Activated T-cell treated with anti-CD3 and anti-CD28 coated beads for 48 hours (primary cell): ENCODE measurements at regions not wholly inside any gene's neighbourhood (a gene's known extent, or its start where the extent isn't known, plus 50 kb on each side); places are given as distances from the start of the nearest gene placed in this dataset.

ENCODE experiments used
- DNase-seq: peaks from one replicate; pipeline ENCODE4 v3.0.0-alpha.2; 2020; ENCODE audit warnings: low read depth

DNA sequence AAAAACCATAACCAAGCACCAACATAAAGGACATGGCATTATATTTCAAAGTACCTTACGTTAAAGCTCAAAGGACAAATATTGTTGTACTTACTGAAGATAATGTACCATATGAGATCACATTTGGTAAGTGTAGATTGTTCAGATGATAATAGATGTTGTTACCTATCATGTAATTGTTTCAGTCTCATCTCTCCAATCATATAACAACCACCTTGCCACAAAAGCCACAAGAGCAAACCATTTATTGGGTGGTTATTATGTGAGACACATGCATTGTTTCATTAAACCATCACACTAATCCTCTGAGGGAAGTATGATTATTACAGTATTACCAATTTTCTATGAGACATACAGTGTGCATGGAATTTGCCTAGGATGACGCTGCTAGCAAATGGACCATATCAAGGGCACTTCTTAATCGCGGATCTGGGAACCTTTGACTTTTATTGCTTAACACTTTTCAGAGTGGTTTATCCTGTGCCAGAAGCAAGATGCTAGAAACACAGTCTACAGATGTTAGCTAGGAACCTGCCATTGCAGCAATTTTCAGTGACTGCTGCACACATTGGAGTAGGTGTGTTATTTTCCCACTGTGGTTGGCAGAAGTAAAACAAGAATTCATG, 149.8 kb upstream of the AKIRIN2 start:
- DNase-seq: no peak

- no peak for DNase-seq
Measured at GRCh38 chr6:87848616-87849015, 146.6 kb upstream of the AKIRIN2 start.

GRCh38 chr6:87847830-87848210, 145.8 kb upstream of the AKIRIN2 start:
- DNase-seq: no peak

DNA sequence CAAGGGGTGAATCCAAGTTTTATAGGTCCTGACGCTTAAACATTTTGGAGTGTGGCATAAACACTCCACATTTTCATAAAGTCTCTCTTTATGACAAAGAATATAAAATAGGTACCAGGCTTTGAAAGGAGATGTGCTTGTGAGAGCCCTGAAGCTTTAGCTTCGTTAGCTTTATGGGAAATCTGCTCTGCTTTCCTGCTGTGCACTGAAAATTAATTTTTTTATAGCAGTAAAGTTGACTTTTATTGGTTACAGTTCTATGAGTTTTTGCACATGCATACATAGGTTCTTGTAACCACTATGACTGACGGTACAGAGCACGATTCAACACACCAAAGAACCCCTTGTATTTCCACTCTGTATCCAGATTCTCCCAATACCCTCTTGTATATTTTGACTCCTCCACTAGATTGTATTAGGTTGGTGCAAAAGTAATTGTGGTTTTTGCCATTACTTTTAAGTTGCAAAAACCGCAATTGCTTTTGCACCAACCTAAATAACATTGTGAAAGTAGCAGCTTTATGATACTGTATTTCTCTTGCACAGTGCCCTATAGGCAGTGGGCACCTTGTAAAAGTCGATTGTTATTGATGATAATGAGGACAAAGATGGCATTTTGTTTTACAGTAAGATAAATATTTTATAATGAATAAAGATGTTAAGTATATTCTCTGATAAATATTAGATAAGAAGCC, 145.2 kb upstream of the AKIRIN2 start:
- no peak for DNase-seq

GRCh38 chr6:87846434-87846833, 144.4 kb upstream of the AKIRIN2 start:
- DNase-seq: no peak

DNA sequence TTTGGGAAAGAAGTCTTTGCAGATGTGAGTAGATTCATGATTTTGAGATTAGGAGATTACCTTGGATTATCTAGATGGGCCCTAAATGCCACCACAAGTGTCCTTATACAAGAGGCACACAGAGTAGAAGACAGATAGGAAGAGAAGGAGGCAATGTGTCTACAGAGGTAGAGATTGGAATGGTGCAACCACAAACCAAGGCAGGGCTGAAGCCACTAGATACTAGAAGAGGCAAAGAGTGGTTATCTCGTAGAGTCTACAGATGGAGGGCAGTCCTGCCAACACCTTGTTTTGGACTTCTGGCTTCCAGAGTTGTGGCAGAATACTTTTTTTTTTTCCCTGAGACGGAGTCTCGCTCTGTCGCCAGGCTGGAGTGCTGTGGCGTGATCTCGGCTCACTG, 138.3 kb upstream of the AKIRIN2 start:
- no peak for DNase-seq

DNA sequence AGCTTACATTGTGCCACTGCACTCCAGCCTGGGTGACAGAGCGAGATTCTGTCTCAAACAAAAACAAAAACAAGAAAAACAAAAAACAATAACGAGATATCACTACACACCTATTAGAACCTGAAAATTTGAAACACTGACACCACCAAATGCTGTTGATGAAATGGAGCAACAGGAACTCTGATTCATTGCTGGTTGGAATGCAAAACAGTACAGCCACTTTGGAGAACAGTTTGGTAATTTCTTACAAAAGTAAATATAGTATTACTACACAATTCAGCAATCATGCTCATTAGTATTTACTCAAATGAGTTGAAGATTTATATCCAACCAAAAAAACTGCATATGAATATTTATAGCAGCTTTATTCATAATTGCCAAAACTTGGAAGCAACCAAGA, 135.8 kb upstream of the AKIRIN2 start:
- no peak for DNase-seq

- DNase-seq: no peak
Measured at GRCh38 chr6:87837444-87837843, 135.4 kb upstream of the AKIRIN2 start.

GRCh38 chr6:87832025-87832825, 130.2 kb upstream of the AKIRIN2 start:
- no peak for DNase-seq

DNA sequence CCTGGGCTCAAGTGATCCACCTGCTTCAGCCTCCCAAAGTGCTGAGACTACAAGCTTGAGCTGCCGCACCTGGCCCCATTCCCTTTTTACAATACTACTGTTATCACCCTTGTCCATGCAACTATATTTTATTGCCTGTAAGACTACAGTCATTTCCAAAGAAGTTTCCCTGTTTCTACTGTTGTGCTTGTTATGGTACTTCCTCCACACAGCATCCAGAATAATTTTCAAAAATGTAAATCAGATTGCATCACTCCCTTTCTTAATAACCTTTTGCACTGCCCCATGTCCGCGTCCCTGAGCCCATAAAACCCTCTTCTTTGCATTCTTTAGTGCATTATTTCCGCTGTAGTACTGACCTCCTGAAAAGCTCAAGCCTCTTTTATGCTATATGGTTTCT, 128.9 kb upstream of the AKIRIN2 start:
- no peak for DNase-seq

- no peak for DNase-seq
Measured at GRCh38 chr6:87829622-87830121, 127.6 kb upstream of the AKIRIN2 start.

DNA sequence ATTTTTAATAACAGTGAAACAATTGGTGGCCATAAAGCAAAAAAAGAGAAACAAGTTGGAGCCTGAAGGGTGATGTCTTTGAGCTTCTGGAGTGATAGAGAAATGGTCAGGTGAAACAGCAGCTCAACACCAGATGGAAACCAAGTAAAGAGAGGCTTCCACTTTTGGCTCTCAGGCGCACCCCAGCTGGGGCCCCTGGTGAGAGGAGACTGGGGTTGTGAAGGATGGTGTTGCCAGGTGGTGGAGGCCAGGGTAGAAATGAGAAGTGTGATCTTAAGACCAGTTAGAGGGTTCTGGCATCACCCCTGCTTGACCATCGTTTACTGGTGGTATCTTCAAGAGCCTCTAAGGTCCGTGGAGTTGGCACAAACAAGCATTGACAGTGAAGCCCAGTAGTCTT, 126.0 kb upstream of the AKIRIN2 start:
- no peak for DNase-seq

- DNase-seq: no peak
Measured at GRCh38 chr6:87827346-87827745, 125.3 kb upstream of the AKIRIN2 start.

DNA sequence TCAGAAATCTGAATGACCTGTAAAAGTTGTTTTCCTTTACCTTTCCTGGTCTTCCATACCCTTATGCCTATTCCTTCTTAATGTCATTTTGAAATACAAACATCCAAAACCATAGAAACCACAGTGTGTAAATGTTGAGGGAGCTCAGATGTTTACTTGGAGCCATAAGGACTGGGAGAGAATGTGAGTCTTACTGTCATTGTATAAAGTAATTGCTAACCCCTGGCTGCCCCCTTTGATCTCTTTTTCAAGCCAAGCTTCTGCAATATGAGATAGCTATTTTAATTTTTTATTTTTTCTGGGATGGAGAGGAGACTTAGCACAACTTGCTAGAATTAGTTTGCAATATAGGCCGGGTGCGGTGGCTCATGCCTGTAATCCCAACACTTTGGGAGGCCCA, 124.4 kb upstream of the AKIRIN2 start:
- no peak for DNase-seq

DNA sequence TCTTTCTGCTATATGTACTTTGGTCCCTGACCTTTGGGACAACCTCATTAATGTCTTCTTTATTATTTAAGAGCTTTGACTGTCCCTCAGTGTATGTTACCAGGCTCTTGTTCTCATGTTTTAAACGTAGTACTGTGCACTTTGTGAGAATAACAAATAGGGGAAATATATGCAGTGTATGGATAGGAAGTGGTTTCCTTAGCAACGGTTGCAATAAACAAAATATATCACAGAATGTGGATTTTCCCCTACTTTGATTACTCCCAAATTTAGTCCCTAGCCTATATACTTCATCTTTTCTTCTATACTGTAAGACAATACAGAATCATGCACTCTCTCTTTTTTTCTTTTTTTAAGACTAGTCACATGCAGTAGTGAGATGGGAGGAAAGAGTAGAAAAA, 123.8 kb upstream of the AKIRIN2 start:
- no peak for DNase-seq

DNA sequence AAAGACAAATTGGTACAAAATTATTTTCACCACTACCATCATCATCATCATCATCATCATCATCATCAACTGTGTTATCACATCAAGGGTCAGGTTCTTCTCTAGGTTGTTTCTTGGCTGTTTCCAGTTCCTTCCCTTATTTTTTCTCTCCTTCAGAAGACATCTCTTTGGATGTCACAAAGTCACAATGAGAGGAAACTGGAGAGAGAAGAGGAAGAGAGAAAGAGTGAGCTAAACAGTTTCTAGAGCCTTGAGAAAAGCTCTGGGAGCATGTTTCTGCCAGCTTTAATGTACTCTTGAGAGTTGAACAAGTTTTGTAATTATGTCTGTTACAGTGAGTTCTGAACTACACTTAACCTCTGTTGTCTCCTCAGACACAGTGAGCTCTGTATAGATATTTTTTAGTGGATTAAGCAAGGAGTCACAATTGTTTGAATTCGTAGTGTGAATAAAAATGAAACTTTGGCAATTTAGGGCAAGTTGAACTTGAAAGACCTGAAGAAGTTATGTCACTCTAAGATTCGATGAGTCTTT, 123.0 kb upstream of the AKIRIN2 start:
- no peak for DNase-seq

DNA sequence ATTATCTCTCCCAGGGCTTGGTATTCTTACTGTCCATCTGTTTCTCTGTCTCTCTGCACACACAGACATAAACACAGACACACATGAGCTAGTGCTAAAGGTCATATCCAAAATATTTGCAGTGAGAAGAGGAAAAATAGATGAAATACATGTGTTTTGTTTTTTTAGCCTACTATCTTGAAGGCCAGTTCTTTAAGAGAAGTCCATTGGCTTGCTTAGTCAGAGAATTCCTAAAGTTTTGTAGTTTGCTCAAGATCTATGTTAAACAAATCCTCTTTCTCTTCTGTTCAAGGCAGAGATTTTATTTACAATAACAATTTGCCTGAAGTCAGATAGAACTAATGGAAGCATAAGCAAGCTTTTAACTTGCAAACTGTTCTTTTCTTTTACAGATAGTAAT, 120.0 kb upstream of the AKIRIN2 start:
- no peak for DNase-seq

DNA sequence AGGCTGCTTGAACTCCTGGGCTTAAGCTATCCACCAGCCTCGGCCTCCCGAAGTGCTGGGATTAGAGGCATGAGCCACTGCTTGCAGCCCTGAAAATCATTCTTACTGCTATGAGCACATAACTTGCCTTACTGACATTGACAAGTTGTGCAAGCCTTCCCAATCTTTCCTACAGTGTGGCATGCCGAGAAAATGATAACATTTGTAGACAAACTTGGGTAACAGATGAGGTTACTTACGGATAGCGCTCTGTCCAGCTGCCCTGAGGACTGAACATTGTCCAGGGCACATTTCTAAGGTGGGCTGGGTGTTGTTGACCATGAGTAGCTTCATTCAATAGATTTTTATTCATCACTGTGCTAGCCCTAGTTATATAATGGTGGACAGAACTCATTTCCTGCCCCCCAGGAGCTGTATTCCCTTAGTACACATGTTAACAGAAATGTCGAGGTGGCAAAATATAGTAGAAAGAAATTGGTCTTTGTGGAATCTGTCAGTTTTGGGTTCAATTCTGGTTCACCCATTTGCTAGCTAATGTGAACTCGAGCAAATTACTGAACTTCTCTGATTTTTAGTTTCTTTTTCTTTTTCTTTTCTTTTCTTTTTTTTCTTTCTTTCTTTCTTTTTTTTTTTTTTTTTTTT, 118.4 kb upstream of the AKIRIN2 start:
- DNase-seq: no peak

DNA sequence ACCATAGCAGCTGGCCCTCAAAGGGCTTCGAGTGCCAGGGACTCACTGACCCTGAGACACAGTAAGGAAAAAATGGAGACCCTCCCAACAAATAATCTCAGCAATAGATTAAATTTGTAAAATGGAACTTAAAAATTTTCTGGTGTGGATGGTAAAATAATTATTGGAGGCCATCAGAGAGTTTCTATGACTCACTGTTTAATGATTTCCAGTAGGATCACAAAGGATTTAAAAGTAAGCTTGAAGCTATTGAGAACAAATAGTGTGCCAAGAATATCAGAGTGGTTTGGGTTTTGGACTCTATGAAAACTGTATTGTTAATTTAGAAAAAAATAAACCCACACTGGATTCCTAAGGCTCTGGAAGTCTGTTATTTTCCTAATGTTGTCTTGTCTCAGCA, 115.2 kb upstream of the AKIRIN2 start:
- DNase-seq: no peak

GRCh38 chr6:87815449-87815848, 113.4 kb upstream of the AKIRIN2 start:
- DNase-seq: no peak

DNA sequence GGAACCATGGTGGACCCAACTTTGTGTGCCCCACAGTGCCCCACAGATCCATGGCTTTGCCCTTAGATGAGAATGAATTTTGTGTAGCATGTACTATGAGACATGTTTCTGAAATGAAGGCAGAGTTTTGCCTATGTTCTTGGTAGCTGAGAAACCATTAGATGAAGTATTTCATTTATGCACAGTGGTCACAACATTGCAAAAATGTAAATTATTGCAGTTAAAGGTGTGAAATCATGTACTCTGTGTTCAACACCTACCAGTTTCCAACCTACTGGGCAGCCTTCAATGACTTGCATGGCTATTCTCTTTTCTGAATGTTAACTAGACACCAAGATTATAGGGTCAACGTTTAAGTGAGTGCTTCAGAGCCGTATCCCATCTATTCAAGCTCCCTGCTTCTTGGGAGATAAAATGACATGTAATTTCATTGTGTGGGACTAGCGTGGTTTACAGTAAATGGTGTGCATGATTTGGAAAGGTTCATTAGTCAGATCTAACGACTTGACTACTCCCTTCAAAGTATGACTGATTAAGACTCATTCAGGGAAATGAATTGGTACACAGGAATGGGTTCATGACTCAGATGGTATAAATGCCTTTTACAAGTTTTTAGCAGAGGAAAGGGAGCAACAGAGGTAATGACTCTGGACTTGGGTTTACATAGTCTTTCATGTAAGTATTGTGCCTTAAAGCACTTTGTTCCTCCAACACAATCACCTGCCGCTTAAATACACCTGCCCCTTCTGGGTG, 106.1 kb upstream of the AKIRIN2 start:
- DNase-seq: no peak

GRCh38 chr6:87807475-87807874, 105.4 kb upstream of the AKIRIN2 start:
- no peak for DNase-seq
